ENCODE measurements at regions not wholly inside any gene's neighbourhood (a gene's known extent, or its start where the extent isn't known, plus 50 kb on each side); places are given as distances from the start of the nearest gene placed in this dataset.

GRCh38 chr13:19023115-19023514 is 158.5 kb downstream of the TUBA3C start:
- TF ChIP-seq, protein P1, sequence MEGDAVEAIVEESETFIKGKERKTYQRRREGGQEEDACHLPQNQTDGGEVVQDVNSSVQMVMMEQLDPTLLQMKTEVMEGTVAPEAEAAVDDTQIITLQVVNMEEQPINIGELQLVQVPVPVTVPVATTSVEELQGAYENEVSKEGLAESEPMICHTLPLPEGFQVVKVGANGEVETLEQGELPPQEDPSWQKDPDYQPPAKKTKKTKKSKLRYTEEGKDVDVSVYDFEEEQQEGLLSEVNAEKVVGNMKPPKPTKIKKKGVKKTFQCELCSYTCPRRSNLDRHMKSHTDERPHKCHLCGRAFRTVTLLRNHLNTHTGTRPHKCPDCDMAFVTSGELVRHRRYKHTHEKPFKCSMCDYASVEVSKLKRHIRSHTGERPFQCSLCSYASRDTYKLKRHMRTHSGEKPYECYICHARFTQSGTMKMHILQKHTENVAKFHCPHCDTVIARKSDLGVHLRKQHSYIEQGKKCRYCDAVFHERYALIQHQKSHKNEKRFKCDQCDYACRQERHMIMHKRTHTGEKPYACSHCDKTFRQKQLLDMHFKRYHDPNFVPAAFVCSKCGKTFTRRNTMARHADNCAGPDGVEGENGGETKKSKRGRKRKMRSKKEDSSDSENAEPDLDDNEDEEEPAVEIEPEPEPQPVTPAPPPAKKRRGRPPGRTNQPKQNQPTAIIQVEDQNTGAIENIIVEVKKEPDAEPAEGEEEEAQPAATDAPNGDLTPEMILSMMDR (conservative IDR thresholded peaks at IDR 0.05), result no peak
- TF ChIP-seq ZFX (IDR thresholded peaks at IDR 0.05), result no peak
